ENCODE measurements at regions not wholly inside any gene's neighbourhood (a gene's known extent, or its start where the extent isn't known, plus 50 kb on each side); places are given as distances from the start of the nearest gene placed in this dataset.
"Not testable (repeated sequence)": the region's sequence is repeated elsewhere in the genome, so short reads cannot be mapped to it uniquely, and the experiment has no call there.

GRCh38 chr3:177628095-177628719 lies 430.9 kb upstream of the TBL1XR1 start:
- not testable (repeated sequence) for TF ChIP-seq EZH2 (IDR thresholded peaks at IDR 0.05; ENCODE audit: low read length, unreplicated experiment); EZH2phosphoT487 (IDR thresholded peaks at IDR 0.05; ENCODE audit: borderline replicate concordance, low read length)
- TF ChIP-seq, protein P1, sequence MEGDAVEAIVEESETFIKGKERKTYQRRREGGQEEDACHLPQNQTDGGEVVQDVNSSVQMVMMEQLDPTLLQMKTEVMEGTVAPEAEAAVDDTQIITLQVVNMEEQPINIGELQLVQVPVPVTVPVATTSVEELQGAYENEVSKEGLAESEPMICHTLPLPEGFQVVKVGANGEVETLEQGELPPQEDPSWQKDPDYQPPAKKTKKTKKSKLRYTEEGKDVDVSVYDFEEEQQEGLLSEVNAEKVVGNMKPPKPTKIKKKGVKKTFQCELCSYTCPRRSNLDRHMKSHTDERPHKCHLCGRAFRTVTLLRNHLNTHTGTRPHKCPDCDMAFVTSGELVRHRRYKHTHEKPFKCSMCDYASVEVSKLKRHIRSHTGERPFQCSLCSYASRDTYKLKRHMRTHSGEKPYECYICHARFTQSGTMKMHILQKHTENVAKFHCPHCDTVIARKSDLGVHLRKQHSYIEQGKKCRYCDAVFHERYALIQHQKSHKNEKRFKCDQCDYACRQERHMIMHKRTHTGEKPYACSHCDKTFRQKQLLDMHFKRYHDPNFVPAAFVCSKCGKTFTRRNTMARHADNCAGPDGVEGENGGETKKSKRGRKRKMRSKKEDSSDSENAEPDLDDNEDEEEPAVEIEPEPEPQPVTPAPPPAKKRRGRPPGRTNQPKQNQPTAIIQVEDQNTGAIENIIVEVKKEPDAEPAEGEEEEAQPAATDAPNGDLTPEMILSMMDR (conservative IDR thresholded peaks at IDR 0.05; ENCODE audit: low read depth, low read length), result not testable (repeated sequence)

All from PC-3 (cell line).